OCI-LY3 (cell line): ENCODE measurements at regions not wholly inside any gene's neighbourhood (a gene's known extent, or its start where the extent isn't known, plus 50 kb on each side); places are given as distances from the start of the nearest gene placed in this dataset.

Source experiments
- H2AFZ ChIP-seq: fragments of 200-600, 300-600 bp; shearing (Covaris generic); 2 replicates; pipeline ENCODE4 v1.6.0; 2014; ENCODE audit warnings: antibody characterized with exemption, low read depth, low read length
- H3K27ac ChIP-seq: fragments of 200-600, 300-600 bp; sonication (generic); 2 replicates; pipeline ENCODE4 v1.5.1; 2014; ENCODE audit warnings: mild to moderate bottlenecking, low read length, moderate library complexity, mixed read lengths
- H3K27me3 ChIP-seq: fragments of 200-600, 300-600 bp; sonication (generic); 2 replicates; pipeline ENCODE4 v1.6.1; 2014; ENCODE audit warnings: low read depth, low read length, mixed read lengths
- H3K36me3 ChIP-seq: fragments of 200-600, 300-600 bp; sonication (generic); replicated peaks from 2 replicates; pipeline ENCODE3; 2014; ENCODE audit warnings: low read depth, low read length, mixed read lengths
- H3K4me1 ChIP-seq: fragments of 300-600, 200-600 bp; sonication (generic); 2 replicates; pipeline ENCODE4 v1.6.1; 2014; ENCODE audit warnings: low read length, mixed read lengths
- H3K4me2 ChIP-seq: fragments of 200-600, 300-600 bp; sonication (generic); 2 replicates; pipeline ENCODE4 v1.6.1; 2014; ENCODE audit warnings: low read length, mixed read lengths
- H3K4me3 ChIP-seq: fragments of 300-600, 200-600 bp; sonication (generic); 2 replicates; pipeline ENCODE4 v1.5.1; 2014; ENCODE audit warnings: antibody characterized with exemption, mild to moderate bottlenecking, low read length, moderate library complexity
- H3K79me2 ChIP-seq: fragments of 300-600, 200-600 bp; shearing (Covaris generic); 2 replicates; pipeline ENCODE4 v1.6.1; 2014; ENCODE audit warnings: mild to moderate bottlenecking, low read length, mixed read lengths
- H3K9ac ChIP-seq: fragments of 300-600, 200-600 bp; shearing (Covaris generic); 2 replicates; pipeline ENCODE4 v1.6.0; 2014; ENCODE audit warnings: mild to moderate bottlenecking, low read length, moderate library complexity
- H3K9me3 ChIP-seq: fragments of 200-600, 300-600 bp; shearing (Covaris generic); 2 replicates; pipeline ENCODE4 v1.6.1; 2014; ENCODE audit warnings: low read length, mixed read lengths; ENCODE audit not compliant: insufficient read depth
- H4K20me1 ChIP-seq: fragments of 200-600, 300-600 bp; sonication (generic); 2 replicates; pipeline ENCODE4 v1.6.1; 2016; ENCODE audit warnings: low read length, mixed read lengths; ENCODE audit not compliant: insufficient read depth
- EZH2phosphoT487 ChIP-seq: fragments of 200-600 bp; shearing (Covaris generic); IDR thresholded peaks from 2 replicates; pipeline ENCODE4 v1.6.1; 2018; ENCODE audit warnings: antibody characterized with exemption, mixed run types, low read depth
- TF ChIP-seq, protein P1 (sequence below): fragments of 200-600, 300-600 bp; sonication (generic); IDR thresholded peaks from 2 replicates; pipeline ENCODE4 v1.5.1; 2014; ENCODE audit warnings: antibody characterized with exemption, low read length, low read depth

DNA sequence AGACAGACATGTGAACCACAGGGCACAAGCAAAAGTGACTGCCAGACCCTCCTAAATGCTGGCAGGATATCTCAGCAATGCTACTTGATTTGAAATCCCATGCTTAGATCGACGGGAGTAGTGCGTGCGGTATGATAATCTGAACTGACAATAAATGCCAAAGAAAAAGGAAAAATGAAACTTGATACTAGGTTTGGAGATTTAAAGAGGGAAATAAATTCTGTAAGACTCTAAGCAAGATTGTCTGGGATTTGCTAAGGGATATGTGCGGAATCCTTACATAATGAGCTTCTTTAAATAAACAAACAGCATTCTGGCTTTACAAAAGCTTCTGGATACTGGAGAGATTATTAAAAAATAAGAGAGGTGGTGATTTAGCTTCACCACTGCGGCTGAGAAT, 203.6 kb downstream of the CAAP1 start:
- TF ChIP-seq EZH2phosphoT487: no peak
- TF ChIP-seq, protein P1, sequence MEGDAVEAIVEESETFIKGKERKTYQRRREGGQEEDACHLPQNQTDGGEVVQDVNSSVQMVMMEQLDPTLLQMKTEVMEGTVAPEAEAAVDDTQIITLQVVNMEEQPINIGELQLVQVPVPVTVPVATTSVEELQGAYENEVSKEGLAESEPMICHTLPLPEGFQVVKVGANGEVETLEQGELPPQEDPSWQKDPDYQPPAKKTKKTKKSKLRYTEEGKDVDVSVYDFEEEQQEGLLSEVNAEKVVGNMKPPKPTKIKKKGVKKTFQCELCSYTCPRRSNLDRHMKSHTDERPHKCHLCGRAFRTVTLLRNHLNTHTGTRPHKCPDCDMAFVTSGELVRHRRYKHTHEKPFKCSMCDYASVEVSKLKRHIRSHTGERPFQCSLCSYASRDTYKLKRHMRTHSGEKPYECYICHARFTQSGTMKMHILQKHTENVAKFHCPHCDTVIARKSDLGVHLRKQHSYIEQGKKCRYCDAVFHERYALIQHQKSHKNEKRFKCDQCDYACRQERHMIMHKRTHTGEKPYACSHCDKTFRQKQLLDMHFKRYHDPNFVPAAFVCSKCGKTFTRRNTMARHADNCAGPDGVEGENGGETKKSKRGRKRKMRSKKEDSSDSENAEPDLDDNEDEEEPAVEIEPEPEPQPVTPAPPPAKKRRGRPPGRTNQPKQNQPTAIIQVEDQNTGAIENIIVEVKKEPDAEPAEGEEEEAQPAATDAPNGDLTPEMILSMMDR: no peak
- H3K9me3 ChIP-seq: no peaks in the 10 kb centered on the region; the same call in 1 of the 2 replicates

DNA sequence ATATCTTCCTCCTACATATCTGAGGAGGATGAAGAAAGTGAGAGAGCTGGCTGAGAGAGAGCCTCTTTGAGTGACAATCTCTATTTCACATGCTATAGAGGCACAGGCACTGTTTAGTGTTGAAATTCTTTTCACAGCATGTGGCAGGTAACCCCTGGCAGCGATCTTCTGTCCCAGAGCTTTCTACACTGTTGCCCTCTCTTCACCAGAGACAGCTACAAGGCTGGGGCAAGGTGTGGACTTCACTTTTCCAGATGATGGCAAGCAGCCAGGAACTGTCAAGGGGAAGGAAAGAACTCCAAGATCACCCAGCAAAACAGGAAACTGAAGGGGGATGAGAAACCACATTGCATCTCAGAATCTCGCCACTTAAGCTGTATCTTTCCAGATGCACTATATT, 205.2 kb downstream of the CAAP1 start:
- Histone ChIP-seq H2AFZ (no peak overlapping the region), H4K20me1 (no peaks in the 10 kb centered on the region), H3K4me2 (no peak overlapping the region), H3K27ac (no peak overlapping the region), H3K79me2 (no peaks in the 10 kb centered on the region), H3K9ac (no peak overlapping the region), H3K27me3 (no peaks in the 10 kb centered on the region), H3K4me3 (no peak overlapping the region), H3K9me3 (no peaks in the 10 kb centered on the region; the same call in 1 of the 2 replicates), H3K4me1 (no peaks in the 10 kb centered on the region), H3K36me3 (no peaks in the 10 kb centered on the region)
- TF ChIP-seq, protein P1: no peak
- TF ChIP-seq EZH2phosphoT487: no peak

More for the DNA sequence above, 203.6 kb downstream of the CAAP1 start:
- H3K9ac ChIP-seq: no peak overlapping the region
- H4K20me1 ChIP-seq: no peaks in the 10 kb centered on the region
- no peaks in the 10 kb centered on the region for H3K79me2 ChIP-seq
- H3K27ac ChIP-seq: no peak overlapping the region
- no peaks in the 10 kb centered on the region for H3K4me1 ChIP-seq
- no peaks in the 10 kb centered on the region for H3K36me3 ChIP-seq
- no peak overlapping the region for H2AFZ ChIP-seq
- H3K27me3 ChIP-seq: no peaks in the 10 kb centered on the region
- H3K4me3 ChIP-seq: no peak overlapping the region
- H3K4me2 ChIP-seq: no peak overlapping the region

DNA sequence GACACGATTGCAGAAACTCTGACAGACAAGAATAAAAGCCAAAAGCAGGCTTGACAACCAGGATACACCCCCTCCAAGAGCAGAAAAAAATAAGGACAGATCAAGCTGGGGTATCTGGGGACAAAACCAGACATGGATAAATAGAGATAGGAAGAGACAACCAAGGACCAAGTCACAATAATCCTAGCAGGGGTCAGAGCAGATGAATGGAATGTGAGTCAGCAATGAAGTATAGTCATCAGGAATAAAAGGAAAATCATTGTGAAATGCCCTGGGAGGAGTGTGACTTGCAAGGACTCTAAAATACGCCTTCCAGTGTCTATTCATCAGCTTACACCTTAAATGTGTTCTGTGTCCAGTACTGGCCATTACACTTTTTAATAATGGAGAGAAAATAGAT, 206.8 kb downstream of the CAAP1 start:
- no peaks in the 10 kb centered on the region for H4K20me1 ChIP-seq
- no peak for TF ChIP-seq EZH2phosphoT487
- TF ChIP-seq, protein P1: no peak
- H3K27me3 ChIP-seq: no peaks in the 10 kb centered on the region
- H3K9ac ChIP-seq: no peak overlapping the region
- H3K4me1 ChIP-seq: no peaks in the 10 kb centered on the region
- H3K4me2 ChIP-seq: no peak overlapping the region
- no peaks in the 10 kb centered on the region; the same call in 1 of the 2 replicates for H3K9me3 ChIP-seq
- no peaks in the 10 kb centered on the region for H3K36me3 ChIP-seq
- no peak overlapping the region for H2AFZ ChIP-seq
- H3K79me2 ChIP-seq: no peaks in the 10 kb centered on the region
- H3K27ac ChIP-seq: no peak overlapping the region
- no peak overlapping the region for H3K4me3 ChIP-seq

DNA sequence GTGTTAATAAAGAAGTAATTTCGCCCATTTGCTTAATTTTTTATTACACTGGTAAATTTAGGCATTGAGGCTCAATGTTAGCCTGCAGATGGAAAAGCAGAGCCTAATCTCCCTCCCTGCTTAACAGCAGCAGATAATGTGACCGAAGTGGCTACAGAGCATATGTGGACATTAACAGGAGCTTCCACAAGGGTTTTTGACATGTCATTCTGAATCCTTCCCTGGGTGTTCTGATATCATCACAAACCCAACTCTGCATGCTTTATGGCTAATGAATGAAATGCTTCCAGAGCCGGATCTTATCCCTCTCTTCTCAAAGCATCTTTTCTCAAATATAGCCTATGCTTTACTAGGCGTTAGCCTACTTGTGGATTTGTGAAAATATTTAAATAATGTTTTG, 208.6 kb downstream of the CAAP1 start:
- H3K4me3 ChIP-seq: no peak overlapping the region
- no peaks in the 10 kb centered on the region; the same call in 1 of the 2 replicates for H3K9me3 ChIP-seq
- H3K4me2 ChIP-seq: no peak overlapping the region
- H2AFZ ChIP-seq: no peak overlapping the region
- no peaks in the 10 kb centered on the region for H4K20me1 ChIP-seq
- H3K27me3 ChIP-seq: no peaks in the 10 kb centered on the region
- TF ChIP-seq, protein P1: no peak
- TF ChIP-seq EZH2phosphoT487: no peak
- no peak overlapping the region for H3K9ac ChIP-seq
- no peaks in the 10 kb centered on the region for H3K79me2 ChIP-seq
- no peaks in the 10 kb centered on the region for H3K4me1 ChIP-seq
- no peaks in the 10 kb centered on the region for H3K36me3 ChIP-seq
- no peak overlapping the region for H3K27ac ChIP-seq
